ENCODE measurements at regions not wholly inside any gene's neighbourhood (a gene's known extent, or its start where the extent isn't known, plus 50 kb on each side); places are given as distances from the start of the nearest gene placed in this dataset.

DNA sequence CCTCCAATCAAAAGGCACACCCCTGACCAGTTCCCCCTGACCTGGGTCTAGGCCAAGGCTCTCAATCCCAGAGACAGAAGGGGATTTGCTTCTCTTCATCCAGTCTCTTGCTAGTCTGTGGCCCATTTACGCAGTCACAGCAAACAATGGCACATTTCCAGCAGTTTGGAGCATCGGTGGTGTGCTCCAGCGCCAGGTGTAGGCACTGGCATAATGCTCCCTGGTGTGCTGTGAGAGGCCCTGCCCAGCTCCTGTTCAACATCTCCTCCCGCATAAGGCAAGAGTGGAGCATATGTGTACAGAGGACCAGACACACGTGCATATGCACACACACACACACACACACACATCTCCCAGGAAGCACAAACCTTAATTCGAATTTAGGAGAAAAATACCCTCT is 79.5 kb upstream of the ERCC6L2 start:
- Histone ChIP-seq H4K20me1 (ENCODE audit: control insufficient read depth, insufficient read depth, low read length, poor library complexity, severe bottlenecking) (no peaks in the 10 kb centered on the region), H3K79me2 (ENCODE audit: control insufficient read depth, insufficient read depth, low read length) (no peaks in the 10 kb centered on the region), H3K4me3 (ENCODE audit: control extremely low read depth in 1 of 5, extremely low read depth in 1 of 5, insufficient read depth in 1 of 5, low read depth in 2 of 5, low read length in 4 of 5) (no peak overlapping the region), H3K27me3 (replicated peaks in 1 of 4; ENCODE audit: control extremely low read depth in 1 of 4, control insufficient read depth in 3 of 4, insufficient read depth in 4 of 4, low read length in 3 of 4) (peaks cover 0 to 3% (median 1%) of the 10 kb centered on the region in 4 experiments), H3K9ac (ENCODE audit: low read length) (no peak overlapping the region), H2AFZ (ENCODE audit: insufficient read depth, low read depth, low read length, poor library complexity, severe bottlenecking) (no peak overlapping the region), H3K4me2 (replicated peaks; ENCODE audit: low read depth, low read length, poor library complexity, severe bottlenecking) (no peak overlapping the region), H3K9me3 (ENCODE audit: control extremely low read depth in 1 of 3, control insufficient read depth in 2 of 3, insufficient read depth in 1 of 3, low read length in 2 of 3) (no peaks in the 10 kb centered on the region), H3K4me1 (ENCODE audit: control insufficient read depth in 2 of 2, insufficient read depth in 2 of 2, low read length in 2 of 2) (no peaks in the 10 kb centered on the region), H3K27ac (ENCODE audit: low read length in 2 of 2) (no peak overlapping the region), H3K36me3 (replicated peaks in 1 of 2; ENCODE audit: control extremely low read depth in 1 of 2, control insufficient read depth in 1 of 2, extremely low read depth in 1 of 2, insufficient read depth in 2 of 2, low read length in 1 of 2) (no peaks in the 10 kb centered on the region)
- DNase-seq (no peak), ATAC-seq (ENCODE audit: low read depth) (no peak)
- H3K9me3 Mint-ChIP-seq (ENCODE audit: insufficient read depth): peaks cover 3% of the 10 kb centered on the region
- 100% methylated on average over 3 of the region's 6 CpGs for WGBS (ENCODE audit: insufficient coverage)
- CTCF ChIA-PET: no interaction called here
- H3K27ac Mint-ChIP-seq: no peak overlapping the region
- H3K4me1 Mint-ChIP-seq: no peaks in the 10 kb centered on the region
- peaks cover 17% of the 10 kb centered on the region for H3K27me3 Mint-ChIP-seq
- POLR2A ChIA-PET: no interaction called here
- H3K4me3 Mint-ChIP-seq: no peak overlapping the region
- TF ChIP-seq CTCF (IDR thresholded peaks at IDR 0.05) (no peak), EZH2 (IDR thresholded peaks at IDR 0.05; ENCODE audit: borderline replicate concordance, insufficient read depth, low read depth, low read length, poor library complexity, severe bottlenecking) (no peak)
- intact Hi-C loops (cut with micrococcal nuclease): no loop called here

DNA sequence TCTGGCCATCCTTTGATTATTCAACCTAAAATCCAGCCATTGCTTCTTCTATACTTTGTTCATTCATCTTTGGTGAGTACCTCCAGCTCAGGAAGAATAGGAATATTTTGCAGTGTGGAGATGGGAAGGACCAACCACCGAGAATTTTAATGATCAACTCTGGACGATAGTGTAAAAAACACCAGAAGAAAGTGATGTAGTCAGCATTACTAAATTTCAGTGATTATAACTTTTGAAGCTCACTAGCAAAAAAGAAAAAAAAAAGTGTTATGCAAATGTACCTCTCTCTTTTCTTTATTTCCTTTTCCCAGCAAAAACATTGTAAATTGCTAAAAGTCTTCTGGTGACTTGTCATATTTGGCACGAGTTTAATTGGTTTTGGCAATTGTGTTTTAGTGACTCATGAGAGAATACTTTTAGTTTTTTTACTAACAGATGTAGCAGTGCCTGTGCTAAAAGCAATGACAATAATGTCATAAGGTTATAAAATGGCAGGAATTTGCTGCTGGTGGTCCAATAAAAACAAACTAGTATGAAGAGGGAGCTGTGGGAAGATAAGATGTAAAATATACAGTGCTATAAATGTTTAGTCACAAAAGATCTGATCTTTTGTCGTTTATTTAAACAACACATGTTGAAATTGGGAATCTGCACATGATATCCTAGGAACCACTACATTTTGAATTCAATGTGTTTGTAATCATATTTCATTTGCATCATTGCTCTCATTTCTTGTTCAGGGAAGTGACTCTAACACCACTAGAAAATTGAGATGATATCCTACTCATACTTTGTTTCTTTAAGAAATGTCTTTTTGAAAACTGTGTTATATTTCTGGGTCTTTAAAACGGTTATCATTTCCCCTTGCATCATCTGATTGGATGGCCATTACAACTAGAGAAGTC is 81.3 kb upstream of the ERCC6L2 start:
- ChIA-PET POLR2A (no interaction called here), CTCF (no interaction called here)
- no peak overlapping the region for H2AFZ ChIP-seq (ENCODE audit: insufficient read depth, low read depth, low read length, poor library complexity, severe bottlenecking)
- Mint-ChIP-seq H3K4me3 (no peak overlapping the region), H3K4me1 (no peaks in the 10 kb centered on the region), H3K27me3 (peaks cover 9% of the 10 kb centered on the region), H3K27ac (no peak overlapping the region), H3K9me3 (ENCODE audit: insufficient read depth) (no peaks in the 10 kb centered on the region)
- no peak overlapping the region for H3K9ac ChIP-seq (ENCODE audit: low read length)
- intact Hi-C loops (cut with micrococcal nuclease): no loop called here
- H4K20me1 ChIP-seq (ENCODE audit: control insufficient read depth, insufficient read depth, low read length, poor library complexity, severe bottlenecking): no peaks in the 10 kb centered on the region
- ATAC-seq (ENCODE audit: low read depth): no peak
- H3K36me3 ChIP-seq (replicated peaks in 1 of 2; ENCODE audit: control extremely low read depth in 1 of 2, control insufficient read depth in 1 of 2, extremely low read depth in 1 of 2, insufficient read depth in 2 of 2, low read length in 1 of 2): no peaks in the 10 kb centered on the region
- no peaks in the 10 kb centered on the region for H3K79me2 ChIP-seq (ENCODE audit: control insufficient read depth, insufficient read depth, low read length)
- H3K27ac ChIP-seq (ENCODE audit: low read length in 2 of 2): no peak overlapping the region
- H3K4me1 ChIP-seq (ENCODE audit: control insufficient read depth in 2 of 2, insufficient read depth in 2 of 2, low read length in 2 of 2): no peaks in the 10 kb centered on the region
- no peak overlapping the region for H3K4me2 ChIP-seq (replicated peaks; ENCODE audit: low read depth, low read length, poor library complexity, severe bottlenecking)
- no peak for DNase-seq
- H3K9me3 ChIP-seq (ENCODE audit: control extremely low read depth in 1 of 3, control insufficient read depth in 2 of 3, insufficient read depth in 1 of 3, low read length in 2 of 3): no peaks in the 10 kb centered on the region
- no peak overlapping the region for H3K4me3 ChIP-seq (ENCODE audit: control extremely low read depth in 1 of 5, extremely low read depth in 1 of 5, insufficient read depth in 1 of 5, low read depth in 2 of 5, low read length in 4 of 5)
- H3K27me3 ChIP-seq (replicated peaks in 1 of 4; ENCODE audit: control extremely low read depth in 1 of 4, control insufficient read depth in 3 of 4, insufficient read depth in 4 of 4, low read length in 3 of 4): peaks cover 0 to 3% (median 1%) of the 10 kb centered on the region in 4 experiments
- no CpG with 5 or more reads among the region's 5 CpGs for WGBS (ENCODE audit: insufficient coverage)
- TF ChIP-seq CTCF (IDR thresholded peaks at IDR 0.05) (no peak), EZH2 (IDR thresholded peaks at IDR 0.05; ENCODE audit: borderline replicate concordance, insufficient read depth, low read depth, low read length, poor library complexity, severe bottlenecking) (no peak)
